Omental fat pad (tissue), 3 donors: ENCODE measurements at regions not wholly inside any gene's neighbourhood (a gene's known extent, or its start where the extent isn't known, plus 50 kb on each side); places are given as distances from the start of the nearest gene placed in this dataset.

Experiments used
- ATAC-seq: fragments of 150-250 bp; one replicate; pipeline ENCODE4 v1.9.1; 2016; ENCODE audit warnings: mild to moderate bottlenecking, moderate library complexity; ENCODE audit not compliant: low FRiP score
- DNase-seq: peaks from one replicate; pipeline ENCODE4 v3.0.0-alpha.2; 2019; ENCODE audit warnings: low spot score
- TF ChIP-seq, protein P1 (sequence below), 3 donors: fragments of 450-650 bp; IDR thresholded peaks; one replicate each; pipeline ENCODE4 v1.5.1; 2016 to 2017; ENCODE audit warnings: antibody characterized with exemption in 3 of 3, mild to moderate bottlenecking in 3 of 3, moderate library complexity in 2 of 3

GRCh38 chr5:4699592-4699991 is 440.5 kb upstream of the ADAMTS16 start:
- DNase-seq = no peak
- no peak for ATAC-seq
- TF ChIP-seq, protein P1, sequence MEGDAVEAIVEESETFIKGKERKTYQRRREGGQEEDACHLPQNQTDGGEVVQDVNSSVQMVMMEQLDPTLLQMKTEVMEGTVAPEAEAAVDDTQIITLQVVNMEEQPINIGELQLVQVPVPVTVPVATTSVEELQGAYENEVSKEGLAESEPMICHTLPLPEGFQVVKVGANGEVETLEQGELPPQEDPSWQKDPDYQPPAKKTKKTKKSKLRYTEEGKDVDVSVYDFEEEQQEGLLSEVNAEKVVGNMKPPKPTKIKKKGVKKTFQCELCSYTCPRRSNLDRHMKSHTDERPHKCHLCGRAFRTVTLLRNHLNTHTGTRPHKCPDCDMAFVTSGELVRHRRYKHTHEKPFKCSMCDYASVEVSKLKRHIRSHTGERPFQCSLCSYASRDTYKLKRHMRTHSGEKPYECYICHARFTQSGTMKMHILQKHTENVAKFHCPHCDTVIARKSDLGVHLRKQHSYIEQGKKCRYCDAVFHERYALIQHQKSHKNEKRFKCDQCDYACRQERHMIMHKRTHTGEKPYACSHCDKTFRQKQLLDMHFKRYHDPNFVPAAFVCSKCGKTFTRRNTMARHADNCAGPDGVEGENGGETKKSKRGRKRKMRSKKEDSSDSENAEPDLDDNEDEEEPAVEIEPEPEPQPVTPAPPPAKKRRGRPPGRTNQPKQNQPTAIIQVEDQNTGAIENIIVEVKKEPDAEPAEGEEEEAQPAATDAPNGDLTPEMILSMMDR (IDR thresholded peaks at IDR 0.05) = no peak

DNA sequence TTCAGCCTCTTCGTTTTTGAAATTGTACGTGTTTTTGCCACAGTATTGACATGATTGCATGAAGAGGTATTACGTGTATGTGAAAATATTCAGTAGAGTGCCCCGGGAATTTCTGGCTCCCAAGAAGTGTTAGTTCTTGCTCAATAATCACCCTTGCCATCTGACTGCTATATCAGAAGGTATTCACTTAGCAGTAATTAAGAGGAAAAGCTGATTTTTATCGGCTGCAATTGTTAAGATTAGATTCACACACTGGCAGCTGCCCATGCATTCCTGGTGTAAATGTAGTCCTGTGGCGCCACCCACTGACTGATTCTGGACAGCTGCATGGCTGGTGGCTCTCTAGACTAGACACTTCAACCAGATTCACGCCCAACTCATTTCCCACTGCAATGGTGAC is 440.1 kb upstream of the ADAMTS16 start:
- TF ChIP-seq, protein P1 (IDR thresholded peaks at IDR 0.05) = no peak
- DNase-seq (peak; percentile 45), ATAC-seq (peak; percentile 68)

GRCh38 chr5:4700871-4701270 is 439.3 kb upstream of the ADAMTS16 start:
- DNase-seq (no peak), ATAC-seq (no peak)
- TF ChIP-seq, protein P1 (IDR thresholded peaks at IDR 0.05) = no peak

DNA sequence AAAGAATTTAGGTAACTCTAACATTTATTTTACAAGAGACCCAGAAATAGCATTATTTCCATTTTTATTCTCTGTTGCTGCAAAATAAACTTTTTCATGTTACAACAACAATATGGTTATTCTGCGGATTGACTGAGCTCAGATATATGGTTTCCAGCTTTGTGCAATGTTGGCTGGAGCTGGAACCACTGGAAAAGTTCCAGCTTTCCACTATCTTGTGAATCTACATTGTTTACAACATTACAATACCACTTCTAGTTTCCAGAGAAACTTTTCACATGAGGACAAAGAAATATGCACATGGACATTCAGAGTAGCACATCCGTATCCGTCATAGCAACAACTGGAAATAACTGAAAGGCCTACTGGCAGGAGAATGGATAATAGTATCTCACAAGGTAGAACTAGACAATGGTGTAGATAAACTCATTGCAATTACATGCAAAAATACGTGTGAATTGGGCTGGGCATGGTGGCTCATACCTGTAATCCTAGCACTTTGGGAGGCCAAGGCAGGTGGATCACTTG is 436.1 kb upstream of the ADAMTS16 start:
- no peak for DNase-seq
- TF ChIP-seq, protein P1 (IDR thresholded peaks at IDR 0.05) = no peak
- no peak for ATAC-seq

DNA sequence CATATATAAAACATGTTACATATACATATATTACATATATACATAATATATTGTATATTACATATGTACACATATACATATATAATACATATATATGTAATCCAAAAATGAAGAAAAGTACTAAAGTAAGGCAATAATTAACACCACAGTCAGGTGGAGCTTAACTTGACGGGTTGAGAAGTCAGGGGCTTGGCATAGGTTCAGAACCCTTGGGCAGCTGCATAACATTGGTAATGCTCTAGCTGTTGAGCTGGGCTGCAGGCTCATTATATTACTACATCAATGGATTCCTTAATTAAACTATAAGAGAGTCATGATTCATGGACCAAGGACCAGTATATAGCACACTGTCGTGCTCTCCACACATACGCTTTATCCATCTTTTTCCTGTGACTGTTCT is 435.2 kb upstream of the ADAMTS16 start:
- DNase-seq = no peak
- ATAC-seq = no peak
- TF ChIP-seq, protein P1 (IDR thresholded peaks at IDR 0.05) = no peak

GRCh38 chr5:4716781-4717180 is 423.3 kb upstream of the ADAMTS16 start:
- TF ChIP-seq, protein P1 (IDR thresholded peaks at IDR 0.05) = no peak
- DNase-seq (no peak), ATAC-seq (no peak)

- TF ChIP-seq, protein P1 (IDR thresholded peaks at IDR 0.05) = no peak
- DNase-seq = no peak
Measured at GRCh38 chr5:4717446-4717845, 422.7 kb upstream of the ADAMTS16 start.

More at GRCh38 chr5:4717446-4717845, 422.7 kb upstream of the ADAMTS16 start:
- ATAC-seq = no peak
